ENCODE measurements at regions not wholly inside any gene's neighbourhood (a gene's known extent, or its start where the extent isn't known, plus 50 kb on each side); places are given as distances from the start of the nearest gene placed in this dataset.

- H3K27me3 ChIP-seq (ENCODE audit: control insufficient read depth in 1 of 2, insufficient read depth in 2 of 2, low read length in 2 of 2): peaks cover 0 to 2% of the 10 kb centered on the region in 2 experiments
- CTCF ChIA-PET: no interaction called here
- Mint-ChIP-seq H3K4me3 (no peak overlapping the region), H3K27me3 (peaks cover 44% of the 10 kb centered on the region), H3K36me3 (ENCODE audit: low read depth) (no peaks in the 10 kb centered on the region), H3K4me1 (ENCODE audit: low read depth) (no peaks in the 10 kb centered on the region), H3K27ac (no peak overlapping the region), H3K9me3 (no peaks in the 10 kb centered on the region)
- no peak for DNase-seq
- ATAC-seq (ENCODE audit: poor library complexity): no peak
- no peaks in the 10 kb centered on the region for H3K36me3 ChIP-seq (ENCODE audit: insufficient read depth, low read length)
- intact Hi-C loops (cut with DNase I, micrococcal nuclease): no loop called here
- peaks cover 0 to 5% of the 10 kb centered on the region in 2 experiments for H3K9me3 ChIP-seq (ENCODE audit: control insufficient read depth in 1 of 2, insufficient read depth in 1 of 2, low read length in 2 of 2)
- no peak for TF ChIP-seq CTCF (IDR thresholded peaks at IDR 0.05)
- no peak overlapping the region for H3K4me3 ChIP-seq (ENCODE audit: low read length)
- H3K4me1 ChIP-seq (ENCODE audit: insufficient read depth, low read length): no peaks in the 10 kb centered on the region
- POLR2A ChIA-PET: no interaction called here
- no peak overlapping the region for H3K27ac ChIP-seq (ENCODE audit: low read depth in 1 of 2, low read length in 2 of 2)
Measured at GRCh38 chr3:156050918-156051317, 69.5 kb upstream of the KCNAB1 start.

DNA sequence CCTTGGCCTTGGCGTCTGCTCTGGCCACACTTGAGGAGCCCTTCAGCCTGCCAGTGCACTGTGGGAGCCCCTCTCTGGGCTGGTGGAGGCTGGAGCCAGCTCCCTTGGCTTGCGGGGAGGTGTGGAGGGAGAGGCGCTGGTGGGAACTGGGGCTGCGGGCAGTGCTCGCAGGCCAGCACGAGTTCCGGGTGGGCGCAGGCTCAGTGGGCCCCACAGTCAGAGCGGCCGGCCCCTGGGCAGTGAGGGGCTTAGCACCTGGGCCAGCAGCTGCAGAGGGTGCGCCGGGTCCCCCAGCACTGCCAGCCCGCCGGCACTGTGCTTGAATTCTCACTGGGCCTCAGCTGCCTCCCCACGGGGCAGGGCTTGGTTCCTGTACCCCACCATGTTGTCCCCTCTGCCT, 68.7 kb upstream of the KCNAB1 start:
- POLR2A ChIA-PET: no interaction called here
- H3K4me3 ChIP-seq (ENCODE audit: low read length): no peak overlapping the region
- no peaks in the 10 kb centered on the region for H3K4me1 ChIP-seq (ENCODE audit: insufficient read depth, low read length)
- Mint-ChIP-seq H3K9me3 (no peaks in the 10 kb centered on the region), H3K27ac (no peak overlapping the region), H3K36me3 (ENCODE audit: low read depth) (no peaks in the 10 kb centered on the region), H3K27me3 (peaks cover 48% of the 10 kb centered on the region), H3K4me3 (no peak overlapping the region), H3K4me1 (ENCODE audit: low read depth) (no peaks in the 10 kb centered on the region)
- no peak for TF ChIP-seq CTCF (IDR thresholded peaks at IDR 0.05)
- H3K27ac ChIP-seq (ENCODE audit: low read depth in 1 of 2, low read length in 2 of 2): no peak overlapping the region
- intact Hi-C loops (cut with DNase I, micrococcal nuclease): no loop called here
- DNase-seq: no peak
- CTCF ChIA-PET: no interaction called here
- no peak for ATAC-seq (ENCODE audit: poor library complexity)
- peaks cover 0 to 5% of the 10 kb centered on the region in 2 experiments for H3K9me3 ChIP-seq (ENCODE audit: control insufficient read depth in 1 of 2, insufficient read depth in 1 of 2, low read length in 2 of 2)
- no peaks in the 10 kb centered on the region for H3K36me3 ChIP-seq (ENCODE audit: insufficient read depth, low read length)
- H3K27me3 ChIP-seq (ENCODE audit: control insufficient read depth in 1 of 2, insufficient read depth in 2 of 2, low read length in 2 of 2): peaks cover 0 to 2% of the 10 kb centered on the region in 2 experiments

- Mint-ChIP-seq H3K36me3 (ENCODE audit: low read depth) (no peaks in the 10 kb centered on the region), H3K9me3 (no peaks in the 10 kb centered on the region), H3K27me3 (peaks cover 45% of the 10 kb centered on the region), H3K4me3 (no peak overlapping the region), H3K4me1 (ENCODE audit: low read depth) (no peaks in the 10 kb centered on the region), H3K27ac (no peak overlapping the region)
- no peak overlapping the region for H3K4me3 ChIP-seq (ENCODE audit: low read length)
- intact Hi-C loops (cut with DNase I, micrococcal nuclease): no loop called here
- ATAC-seq (ENCODE audit: poor library complexity) (no peak), DNase-seq (no peak)
- no peak for TF ChIP-seq CTCF (IDR thresholded peaks at IDR 0.05)
- no peaks in the 10 kb centered on the region for H3K36me3 ChIP-seq (ENCODE audit: insufficient read depth, low read length)
- ChIA-PET POLR2A (no interaction called here), CTCF (no interaction called here)
- peaks cover 0 to 2% of the 10 kb centered on the region in 2 experiments for H3K27me3 ChIP-seq (ENCODE audit: control insufficient read depth in 1 of 2, insufficient read depth in 2 of 2, low read length in 2 of 2)
- H3K27ac ChIP-seq (ENCODE audit: low read depth in 1 of 2, low read length in 2 of 2): no peak overlapping the region
- peaks cover 0 to 5% of the 10 kb centered on the region in 2 experiments for H3K9me3 ChIP-seq (ENCODE audit: control insufficient read depth in 1 of 2, insufficient read depth in 1 of 2, low read length in 2 of 2)
- no peaks in the 10 kb centered on the region for H3K4me1 ChIP-seq (ENCODE audit: insufficient read depth, low read length)
Measured at GRCh38 chr3:156052115-156052514, 68.3 kb upstream of the KCNAB1 start.

Data from CD4-positive, alpha-beta T cell (primary cell).